ENCODE measurements at regions not wholly inside any gene's neighbourhood (a gene's known extent, or its start where the extent isn't known, plus 50 kb on each side); places are given as distances from the start of the nearest gene placed in this dataset.

DNA sequence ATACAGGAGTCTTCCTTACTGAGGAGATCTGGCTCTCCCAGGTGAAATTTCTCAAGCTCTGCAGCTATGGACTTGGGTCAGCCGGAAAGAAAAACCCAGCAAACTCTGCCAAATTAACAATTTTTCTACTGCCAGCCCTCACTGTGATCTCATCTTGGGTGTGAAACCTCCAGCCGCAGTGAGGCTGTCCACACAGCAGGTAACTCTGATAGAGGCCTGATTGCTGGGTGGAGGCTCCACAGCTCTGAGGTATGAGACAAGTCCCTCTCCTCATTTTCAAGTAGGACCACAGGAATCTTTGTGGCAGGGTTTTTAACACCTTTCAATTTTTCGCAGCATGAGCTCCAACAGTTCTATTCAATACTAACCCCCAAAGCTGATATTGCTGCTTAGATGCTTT, 430.6 kb upstream of the RAB6C start:
- H3K4me3 ChIP-seq (replicated peaks; ENCODE audit: insufficient read depth, low read length): no peak overlapping the region
- H3K27ac ChIP-seq (replicated peaks): no peak overlapping the region
- TF ChIP-seq, protein P1, sequence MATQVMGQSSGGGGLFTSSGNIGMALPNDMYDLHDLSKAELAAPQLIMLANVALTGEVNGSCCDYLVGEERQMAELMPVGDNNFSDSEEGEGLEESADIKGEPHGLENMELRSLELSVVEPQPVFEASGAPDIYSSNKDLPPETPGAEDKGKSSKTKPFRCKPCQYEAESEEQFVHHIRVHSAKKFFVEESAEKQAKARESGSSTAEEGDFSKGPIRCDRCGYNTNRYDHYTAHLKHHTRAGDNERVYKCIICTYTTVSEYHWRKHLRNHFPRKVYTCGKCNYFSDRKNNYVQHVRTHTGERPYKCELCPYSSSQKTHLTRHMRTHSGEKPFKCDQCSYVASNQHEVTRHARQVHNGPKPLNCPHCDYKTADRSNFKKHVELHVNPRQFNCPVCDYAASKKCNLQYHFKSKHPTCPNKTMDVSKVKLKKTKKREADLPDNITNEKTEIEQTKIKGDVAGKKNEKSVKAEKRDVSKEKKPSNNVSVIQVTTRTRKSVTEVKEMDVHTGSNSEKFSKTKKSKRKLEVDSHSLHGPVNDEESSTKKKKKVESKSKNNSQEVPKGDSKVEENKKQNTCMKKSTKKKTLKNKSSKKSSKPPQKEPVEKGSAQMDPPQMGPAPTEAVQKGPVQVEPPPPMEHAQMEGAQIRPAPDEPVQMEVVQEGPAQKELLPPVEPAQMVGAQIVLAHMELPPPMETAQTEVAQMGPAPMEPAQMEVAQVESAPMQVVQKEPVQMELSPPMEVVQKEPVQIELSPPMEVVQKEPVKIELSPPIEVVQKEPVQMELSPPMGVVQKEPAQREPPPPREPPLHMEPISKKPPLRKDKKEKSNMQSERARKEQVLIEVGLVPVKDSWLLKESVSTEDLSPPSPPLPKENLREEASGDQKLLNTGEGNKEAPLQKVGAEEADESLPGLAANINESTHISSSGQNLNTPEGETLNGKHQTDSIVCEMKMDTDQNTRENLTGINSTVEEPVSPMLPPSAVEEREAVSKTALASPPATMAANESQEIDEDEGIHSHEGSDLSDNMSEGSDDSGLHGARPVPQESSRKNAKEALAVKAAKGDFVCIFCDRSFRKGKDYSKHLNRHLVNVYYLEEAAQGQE (IDR thresholded peaks at IDR 0.05; ENCODE audit: insufficient replicate concordance, low read depth): no peak
- TF ChIP-seq POLR2AphosphoS5 (IDR thresholded peaks at IDR 0.05; ENCODE audit: low read depth) (no peak), SPI1 (IDR thresholded peaks at IDR 0.05; ENCODE audit: borderline replicate concordance, low read depth) (no peak), GABPA (IDR thresholded peaks at IDR 0.05; ENCODE audit: low read depth) (no peak), CTCF (IDR thresholded peaks at IDR 0.05; ENCODE audit: insufficient read depth, low read length) (no peak)
- DNase-seq (ENCODE audit: low read depth in 1 of 2, low spot score in 1 of 2): no peak
- no peaks in the 10 kb centered on the region for H3K27me3 ChIP-seq (ENCODE audit: insufficient read depth, poor library complexity, severe bottlenecking)

- DNase-seq (ENCODE audit: low read depth in 1 of 2, low spot score in 1 of 2): no peak
- TF ChIP-seq, protein P1 (IDR thresholded peaks at IDR 0.05; ENCODE audit: insufficient replicate concordance, low read depth): no peak
- TF ChIP-seq CTCF (IDR thresholded peaks at IDR 0.05; ENCODE audit: insufficient read depth, low read length) (no peak), POLR2AphosphoS5 (IDR thresholded peaks at IDR 0.05; ENCODE audit: low read depth) (no peak), SPI1 (IDR thresholded peaks at IDR 0.05; ENCODE audit: borderline replicate concordance, low read depth) (no peak), GABPA (IDR thresholded peaks at IDR 0.05; ENCODE audit: low read depth) (no peak)
- no peak overlapping the region for H3K4me3 ChIP-seq (replicated peaks; ENCODE audit: insufficient read depth, low read length)
- H3K27ac ChIP-seq (replicated peaks): no peak overlapping the region
- H3K27me3 ChIP-seq (ENCODE audit: insufficient read depth, poor library complexity, severe bottlenecking): no peaks in the 10 kb centered on the region
Measured at GRCh38 chr2:129550536-129550935, 428.9 kb upstream of the RAB6C start.

DNA sequence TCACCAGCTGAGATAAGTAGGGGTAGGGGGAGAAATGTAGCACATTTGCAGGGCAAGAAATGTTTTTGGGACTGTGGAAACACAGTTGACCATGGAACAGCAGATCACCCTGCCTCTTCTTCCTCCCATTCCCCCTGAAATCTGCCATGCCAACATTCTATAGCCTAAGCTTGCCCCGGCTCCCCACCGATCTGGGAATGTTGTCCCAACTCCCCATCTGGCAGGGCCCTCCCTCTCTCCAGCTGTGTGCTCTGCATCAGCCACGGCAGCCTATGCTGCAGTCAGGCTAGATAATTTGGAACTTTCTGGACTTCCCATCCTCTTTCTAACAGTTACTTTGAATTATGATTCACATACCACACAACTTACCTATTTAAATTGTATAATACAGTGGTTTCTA, 425.1 kb upstream of the RAB6C start:
- DNase-seq (ENCODE audit: low read depth in 1 of 2, low spot score in 1 of 2): no peak
- TF ChIP-seq GABPA (IDR thresholded peaks at IDR 0.05; ENCODE audit: low read depth) (no peak), CTCF (IDR thresholded peaks at IDR 0.05; ENCODE audit: insufficient read depth, low read length) (no peak), POLR2AphosphoS5 (IDR thresholded peaks at IDR 0.05; ENCODE audit: low read depth) (no peak), SPI1 (IDR thresholded peaks at IDR 0.05; ENCODE audit: borderline replicate concordance, low read depth) (no peak)
- TF ChIP-seq, protein P1 (IDR thresholded peaks at IDR 0.05; ENCODE audit: insufficient replicate concordance, low read depth): no peak
- no peak overlapping the region for H3K27ac ChIP-seq (replicated peaks)
- H3K27me3 ChIP-seq (ENCODE audit: insufficient read depth, poor library complexity, severe bottlenecking): no peaks in the 10 kb centered on the region
- no peak overlapping the region for H3K4me3 ChIP-seq (replicated peaks; ENCODE audit: insufficient read depth, low read length)

Data from HL-60 (cell line).